ENCODE measurements at regions not wholly inside any gene's neighbourhood (a gene's known extent, or its start where the extent isn't known, plus 50 kb on each side); places are given as distances from the start of the nearest gene placed in this dataset.
"Not testable (repeated sequence)": the region's sequence is repeated elsewhere in the genome, so short reads cannot be mapped to it uniquely, and the experiment has no call there.

GRCh38 chr3:161630794-161631193, 134.2 kb downstream of the OTOL1 start:
- DNase-seq (ENCODE audit: extremely low spot score): no peak
- ChIA-PET CTCF (interaction anchor here (1.1 to 1.3 kb wide), 2 partner anchors 11 to 27 kb away, joined by 3 to 5 read pairs; no protein-coding TSS in a partner anchor), POLR2A (no interaction called here)
- TF ChIP-seq CTCF (IDR thresholded peaks at IDR 0.05; ENCODE audit: control extremely low read depth, extremely low read depth, low read depth, missing control alignments): no peak

- DNase-seq (ENCODE audit: extremely low spot score): no peak
- no peak for TF ChIP-seq CTCF (IDR thresholded peaks at IDR 0.05; ENCODE audit: control extremely low read depth, extremely low read depth, low read depth, missing control alignments)
- POLR2A ChIA-PET: no interaction called here
- CTCF ChIA-PET: interaction anchor here (1.1 kb wide), 1 partner anchor 10 kb away, joined by 5 read pairs; no protein-coding TSS in a partner anchor
These were observed 134.9 kb downstream of the OTOL1 start for GRCh38 chr3:161631536-161631935.

GRCh38 chr3:161637559-161637958, 141.0 kb downstream of the OTOL1 start:
- TF ChIP-seq CTCF (IDR thresholded peaks at IDR 0.05; ENCODE audit: control extremely low read depth, extremely low read depth, low read depth, missing control alignments): no peak
- ChIA-PET CTCF (no interaction called here), POLR2A (no interaction called here)
- DNase-seq (ENCODE audit: extremely low spot score): no peak

- CTCF ChIA-PET: interaction anchor here (0.8 to 1.0 kb wide), 2 partner anchors 21 to 22 kb away, joined by 3 read pairs; no protein-coding TSS in a partner anchor
- DNase-seq (ENCODE audit: extremely low spot score); POLR2A ChIA-PET: not testable (repeated sequence)
These were observed 142.5 kb downstream of the OTOL1 start for GRCh38 chr3:161639095-161639494.

- CTCF ChIA-PET: interaction anchor here (0.8 kb wide), 1 partner anchor 22 kb away, joined by 3 read pairs; no protein-coding TSS in a partner anchor
These were observed 143.6 kb downstream of the OTOL1 start for GRCh38 chr3:161640181-161640580.

GRCh38 chr3:161641287-161641686, 144.7 kb downstream of the OTOL1 start:
- DNase-seq (ENCODE audit: extremely low spot score): no peak
- POLR2A ChIA-PET: no interaction called here
- no peak for TF ChIP-seq CTCF (IDR thresholded peaks at IDR 0.05; ENCODE audit: control extremely low read depth, extremely low read depth, low read depth, missing control alignments)
- CTCF ChIA-PET: interaction anchor here (1.6 kb wide), 1 partner anchor 10 kb away, joined by 5 read pairs; no protein-coding TSS in a partner anchor

More at GRCh38 chr3:161640181-161640580, 143.6 kb downstream of the OTOL1 start:
- no peak for DNase-seq (ENCODE audit: extremely low spot score)
- TF ChIP-seq CTCF (IDR thresholded peaks at IDR 0.05; ENCODE audit: control extremely low read depth, extremely low read depth, low read depth, missing control alignments): no peak
- POLR2A ChIA-PET: no interaction called here

GRCh38 chr3:161644891-161645635, 148.5 kb downstream of the OTOL1 start:
- CTCF ChIA-PET: interaction anchor here (1.7 kb wide), 1 partner anchor 12 kb away, joined by 5 read pairs; no protein-coding TSS in a partner anchor
- no peak for TF ChIP-seq CTCF (IDR thresholded peaks at IDR 0.05; ENCODE audit: control extremely low read depth, extremely low read depth, low read depth, missing control alignments)
- DNase-seq (ENCODE audit: extremely low spot score): no peak
- POLR2A ChIA-PET: no interaction called here
